SK-N-SH treated with all-trans-retinoic acid at 6 μM for 48 hours (cell line): ENCODE measurements at regions not wholly inside any gene's neighbourhood (a gene's known extent, or its start where the extent isn't known, plus 50 kb on each side); places are given as distances from the start of the nearest gene placed in this dataset.

Source experiments
- ATAC-seq: fragments of 200-7000 bp; cut with Tn5 transposase; 3 replicates; pipeline ENCODE4 v1.9.1; 2020; ENCODE audit warnings: mild to moderate bottlenecking, moderate library complexity
- BACH2 ChIP-seq: fragments of 250-450 bp; sonication (Bioruptor Pico); IDR thresholded peaks from 2 replicates; pipeline ENCODE4 v1.9.0; 2021; ENCODE audit warnings: mild to moderate bottlenecking, borderline replicate concordance
- CSDC2 ChIP-seq: fragments of 250-450 bp; sonication (Bioruptor Pico); IDR thresholded peaks from 2 replicates; pipeline ENCODE4 v1.5.0; 2020; ENCODE audit warnings: mild to moderate bottlenecking, moderate library complexity
- ESRRG ChIP-seq: fragments of 250-450 bp; sonication (Bioruptor Pico); IDR thresholded peaks from 2 replicates; pipeline ENCODE4 v1.6.1; 2021; ENCODE audit warnings: mild to moderate bottlenecking
- GLIS3 ChIP-seq: fragments of 250-450 bp; sonication (Bioruptor Pico); IDR thresholded peaks from 2 replicates; pipeline ENCODE4 v1.5.0; 2020; ENCODE audit warnings: mild to moderate bottlenecking, moderate library complexity
- ISL1 ChIP-seq: fragments of 250-450 bp; sonication (Bioruptor Pico); IDR thresholded peaks from 2 replicates; pipeline ENCODE4 v2.1.2; 2022; ENCODE audit warnings: mild to moderate bottlenecking, moderate library complexity
- OSR1 ChIP-seq: fragments of 250-450 bp; sonication (Bioruptor Pico); IDR thresholded peaks from 2 replicates; pipeline ENCODE4 v1.8.0; 2022; ENCODE audit warnings: moderate library complexity, mild to moderate bottlenecking, inconsistent platforms
- PPARA ChIP-seq: fragments of 250-450 bp; sonication (Bioruptor Pico); IDR thresholded peaks from 2 replicates; pipeline ENCODE4 v1.5.0; 2020; ENCODE audit warnings: mild to moderate bottlenecking, borderline replicate concordance
- RARB ChIP-seq: fragments of 250-450 bp; sonication (Bioruptor Pico); IDR thresholded peaks from 2 replicates; pipeline ENCODE4 v1.8.0; 2021; ENCODE audit warnings: mild to moderate bottlenecking, moderate library complexity
- TCF4 ChIP-seq: fragments of 250-450 bp; sonication (Bioruptor Pico); IDR thresholded peaks from 2 replicates; pipeline ENCODE4 v1.8.0; 2021; ENCODE audit warnings: mild to moderate bottlenecking, moderate library complexity, borderline replicate concordance
- TOX ChIP-seq: fragments of 250-450 bp; sonication (Bioruptor Pico); IDR thresholded peaks from 2 replicates; pipeline ENCODE4 v1.8.0; 2021; ENCODE audit warnings: mild to moderate bottlenecking, moderate library complexity, borderline replicate concordance
- ZC3H10 ChIP-seq: fragments of 250-450 bp; sonication (Bioruptor Pico); IDR thresholded peaks from 2 replicates; pipeline ENCODE4 v1.5.1; 2021; ENCODE audit warnings: mild to moderate bottlenecking, moderate library complexity
- ZFP30 ChIP-seq: fragments of 450-650 bp; formaldehyde crosslinking; IDR thresholded peaks from 2 replicates; pipeline ENCODE4 v1.5.0; 2022; ENCODE audit warnings: mild to moderate bottlenecking, moderate library complexity
- ZNF565 ChIP-seq: fragments of 450-650 bp; formaldehyde crosslinking; conservative IDR thresholded peaks from 2 replicates; pipeline ENCODE4 v1.5.0; 2020; ENCODE audit warnings: low read depth, mild to moderate bottlenecking, moderate library complexity
- ZNF70 ChIP-seq: fragments of 450-650 bp; formaldehyde crosslinking; IDR thresholded peaks from 2 replicates; pipeline ENCODE4 v1.5.0; 2020; ENCODE audit warnings: mild to moderate bottlenecking, moderate library complexity
- ZNF8 ChIP-seq: fragments of 450-650 bp; formaldehyde crosslinking; IDR thresholded peaks from 2 replicates; pipeline ENCODE4 v1.5.0; 2020; ENCODE audit warnings: mild to moderate bottlenecking, moderate library complexity
- TF ChIP-seq, protein P1 (sequence below): fragments of 250-450 bp; sonication (Bioruptor Pico); IDR thresholded peaks from 2 replicates; pipeline ENCODE4 v1.5.1; 2020; ENCODE audit warnings: low read depth, mild to moderate bottlenecking, moderate library complexity
- TF ChIP-seq, protein P2 (sequence below): fragments of 250-450 bp; sonication (Bioruptor Pico); IDR thresholded peaks from 2 replicates; pipeline ENCODE4 v1.5.1; 2021; ENCODE audit warnings: mild to moderate bottlenecking, moderate library complexity
- TF ChIP-seq, protein P3 (sequence below): fragments of 250-450 bp; sonication (Bioruptor Pico); IDR thresholded peaks from 2 replicates; pipeline ENCODE4 v1.8.0; 2021; ENCODE audit warnings: low read depth, mild to moderate bottlenecking, moderate library complexity, borderline replicate concordance
- TF ChIP-seq, protein P4 (sequence below): fragments of 250-450 bp; sonication (Bioruptor Pico); IDR thresholded peaks from 2 replicates; pipeline ENCODE4 v1.5.0; 2020; ENCODE audit warnings: mild to moderate bottlenecking, moderate library complexity
- TF ChIP-seq, protein P5 (sequence below): fragments of 250-450 bp; sonication (Bioruptor Pico); IDR thresholded peaks from 2 replicates; pipeline ENCODE4 v1.8.0; 2020; ENCODE audit warnings: mild to moderate bottlenecking, moderate library complexity, borderline replicate concordance

DNA sequence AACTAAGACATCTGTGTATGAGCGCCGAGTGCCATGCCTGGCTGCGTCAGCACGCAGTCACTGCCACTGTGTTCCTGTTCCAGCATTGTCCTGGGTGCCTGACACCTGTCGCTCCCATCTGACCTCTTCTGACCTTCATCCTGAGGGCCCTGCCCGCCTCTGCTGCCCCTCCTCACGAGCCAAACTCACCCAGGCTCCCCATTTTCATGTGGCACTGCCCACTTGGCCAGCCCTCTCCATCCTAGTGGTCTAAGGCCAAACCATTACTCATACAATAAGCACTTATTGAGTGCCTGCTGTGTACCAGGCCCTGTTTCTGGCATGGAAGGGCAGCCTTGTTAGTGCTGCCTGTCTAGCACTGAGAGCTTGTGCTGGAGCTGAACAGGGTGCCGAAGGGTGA, 77.2 kb upstream of the PCBD1 start:
- no peak for ATAC-seq
- no peak for TF ChIP-seq ZNF70 (CRISPR knock-in tag)
- no peak for TF ChIP-seq ISL1 (CRISPR knock-in tag)
- TF ChIP-seq PPARA = no peak
- TF ChIP-seq, protein P1, sequence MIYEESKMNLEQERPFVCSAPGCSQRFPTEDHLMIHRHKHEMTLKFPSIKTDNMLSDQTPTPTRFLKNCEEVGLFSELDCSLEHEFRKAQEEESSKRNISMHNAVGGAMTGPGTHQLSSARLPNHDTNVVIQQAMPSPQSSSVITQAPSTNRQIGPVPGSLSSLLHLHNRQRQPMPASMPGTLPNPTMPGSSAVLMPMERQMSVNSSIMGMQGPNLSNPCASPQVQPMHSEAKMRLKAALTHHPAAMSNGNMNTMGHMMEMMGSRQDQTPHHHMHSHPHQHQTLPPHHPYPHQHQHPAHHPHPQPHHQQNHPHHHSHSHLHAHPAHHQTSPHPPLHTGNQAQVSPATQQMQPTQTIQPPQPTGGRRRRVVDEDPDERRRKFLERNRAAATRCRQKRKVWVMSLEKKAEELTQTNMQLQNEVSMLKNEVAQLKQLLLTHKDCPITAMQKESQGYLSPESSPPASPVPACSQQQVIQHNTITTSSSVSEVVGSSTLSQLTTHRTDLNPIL (CRISPR knock-in tag) = no peak
- TF ChIP-seq OSR1 (CRISPR knock-in tag) = no peak
- TF ChIP-seq, protein P2, sequence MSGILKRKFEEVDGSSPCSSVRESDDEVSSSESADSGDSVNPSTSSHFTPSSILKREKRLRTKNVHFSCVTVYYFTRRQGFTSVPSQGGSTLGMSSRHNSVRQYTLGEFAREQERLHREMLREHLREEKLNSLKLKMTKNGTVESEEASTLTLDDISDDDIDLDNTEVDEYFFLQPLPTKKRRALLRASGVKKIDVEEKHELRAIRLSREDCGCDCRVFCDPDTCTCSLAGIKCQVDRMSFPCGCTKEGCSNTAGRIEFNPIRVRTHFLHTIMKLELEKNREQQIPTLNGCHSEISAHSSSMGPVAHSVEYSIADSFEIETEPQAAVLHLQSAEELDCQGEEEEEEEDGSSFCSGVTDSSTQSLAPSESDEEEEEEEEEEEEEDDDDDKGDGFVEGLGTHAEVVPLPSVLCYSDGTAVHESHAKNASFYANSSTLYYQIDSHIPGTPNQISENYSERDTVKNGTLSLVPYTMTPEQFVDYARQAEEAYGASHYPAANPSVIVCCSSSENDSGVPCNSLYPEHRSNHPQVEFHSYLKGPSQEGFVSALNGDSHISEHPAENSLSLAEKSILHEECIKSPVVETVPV = no peak
- TF ChIP-seq RARB = no peak
- no peak for TF ChIP-seq TOX
- TF ChIP-seq ZC3H10 (CRISPR knock-in tag) = no peak
- TF ChIP-seq, protein P3, sequence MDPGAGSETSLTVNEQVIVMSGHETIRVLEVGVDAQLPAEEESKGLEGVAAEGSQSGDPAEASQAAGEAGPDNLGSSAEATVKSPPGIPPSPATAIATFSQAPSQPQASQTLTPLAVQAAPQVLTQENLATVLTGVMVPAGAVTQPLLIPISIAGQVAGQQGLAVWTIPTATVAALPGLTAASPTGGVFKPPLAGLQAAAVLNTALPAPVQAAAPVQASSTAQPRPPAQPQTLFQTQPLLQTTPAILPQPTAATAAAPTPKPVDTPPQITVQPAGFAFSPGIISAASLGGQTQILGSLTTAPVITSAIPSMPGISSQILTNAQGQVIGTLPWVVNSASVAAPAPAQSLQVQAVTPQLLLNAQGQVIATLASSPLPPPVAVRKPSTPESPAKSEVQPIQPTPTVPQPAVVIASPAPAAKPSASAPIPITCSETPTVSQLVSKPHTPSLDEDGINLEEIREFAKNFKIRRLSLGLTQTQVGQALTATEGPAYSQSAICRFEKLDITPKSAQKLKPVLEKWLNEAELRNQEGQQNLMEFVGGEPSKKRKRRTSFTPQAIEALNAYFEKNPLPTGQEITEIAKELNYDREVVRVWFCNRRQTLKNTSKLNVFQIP (CRISPR knock-in tag) = no peak
- TF ChIP-seq, protein P4, sequence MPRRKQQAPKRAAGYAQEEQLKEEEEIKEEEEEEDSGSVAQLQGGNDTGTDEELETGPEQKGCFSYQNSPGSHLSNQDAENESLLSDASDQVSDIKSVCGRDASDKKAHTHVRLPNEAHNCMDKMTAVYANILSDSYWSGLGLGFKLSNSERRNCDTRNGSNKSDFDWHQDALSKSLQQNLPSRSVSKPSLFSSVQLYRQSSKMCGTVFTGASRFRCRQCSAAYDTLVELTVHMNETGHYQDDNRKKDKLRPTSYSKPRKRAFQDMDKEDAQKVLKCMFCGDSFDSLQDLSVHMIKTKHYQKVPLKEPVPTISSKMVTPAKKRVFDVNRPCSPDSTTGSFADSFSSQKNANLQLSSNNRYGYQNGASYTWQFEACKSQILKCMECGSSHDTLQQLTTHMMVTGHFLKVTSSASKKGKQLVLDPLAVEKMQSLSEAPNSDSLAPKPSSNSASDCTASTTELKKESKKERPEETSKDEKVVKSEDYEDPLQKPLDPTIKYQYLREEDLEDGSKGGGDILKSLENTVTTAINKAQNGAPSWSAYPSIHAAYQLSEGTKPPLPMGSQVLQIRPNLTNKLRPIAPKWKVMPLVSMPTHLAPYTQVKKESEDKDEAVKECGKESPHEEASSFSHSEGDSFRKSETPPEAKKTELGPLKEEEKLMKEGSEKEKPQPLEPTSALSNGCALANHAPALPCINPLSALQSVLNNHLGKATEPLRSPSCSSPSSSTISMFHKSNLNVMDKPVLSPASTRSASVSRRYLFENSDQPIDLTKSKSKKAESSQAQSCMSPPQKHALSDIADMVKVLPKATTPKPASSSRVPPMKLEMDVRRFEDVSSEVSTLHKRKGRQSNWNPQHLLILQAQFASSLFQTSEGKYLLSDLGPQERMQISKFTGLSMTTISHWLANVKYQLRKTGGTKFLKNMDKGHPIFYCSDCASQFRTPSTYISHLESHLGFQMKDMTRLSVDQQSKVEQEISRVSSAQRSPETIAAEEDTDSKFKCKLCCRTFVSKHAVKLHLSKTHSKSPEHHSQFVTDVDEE = no peak
- TF ChIP-seq ZNF8 (CRISPR knock-in tag) = no peak
- TF ChIP-seq TCF4 (CRISPR knock-in tag) = no peak
- TF ChIP-seq ESRRG = no peak
- no peak for TF ChIP-seq ZNF565
- TF ChIP-seq, protein P5, sequence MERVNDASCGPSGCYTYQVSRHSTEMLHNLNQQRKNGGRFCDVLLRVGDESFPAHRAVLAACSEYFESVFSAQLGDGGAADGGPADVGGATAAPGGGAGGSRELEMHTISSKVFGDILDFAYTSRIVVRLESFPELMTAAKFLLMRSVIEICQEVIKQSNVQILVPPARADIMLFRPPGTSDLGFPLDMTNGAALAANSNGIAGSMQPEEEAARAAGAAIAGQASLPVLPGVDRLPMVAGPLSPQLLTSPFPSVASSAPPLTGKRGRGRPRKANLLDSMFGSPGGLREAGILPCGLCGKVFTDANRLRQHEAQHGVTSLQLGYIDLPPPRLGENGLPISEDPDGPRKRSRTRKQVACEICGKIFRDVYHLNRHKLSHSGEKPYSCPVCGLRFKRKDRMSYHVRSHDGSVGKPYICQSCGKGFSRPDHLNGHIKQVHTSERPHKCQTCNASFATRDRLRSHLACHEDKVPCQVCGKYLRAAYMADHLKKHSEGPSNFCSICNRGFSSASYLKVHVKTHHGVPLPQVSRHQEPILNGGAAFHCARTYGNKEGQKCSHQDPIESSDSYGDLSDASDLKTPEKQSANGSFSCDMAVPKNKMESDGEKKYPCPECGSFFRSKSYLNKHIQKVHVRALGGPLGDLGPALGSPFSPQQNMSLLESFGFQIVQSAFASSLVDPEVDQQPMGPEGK (CRISPR knock-in tag) = no peak
- TF ChIP-seq CSDC2 (CRISPR knock-in tag) = no peak
- TF ChIP-seq BACH2 (CRISPR knock-in tag) = no peak
- TF ChIP-seq GLIS3 (CRISPR knock-in tag) = no peak
- TF ChIP-seq ZFP30 = no peak
- TF ChIP-seq, all 23 proteins: peak for 0

DNA sequence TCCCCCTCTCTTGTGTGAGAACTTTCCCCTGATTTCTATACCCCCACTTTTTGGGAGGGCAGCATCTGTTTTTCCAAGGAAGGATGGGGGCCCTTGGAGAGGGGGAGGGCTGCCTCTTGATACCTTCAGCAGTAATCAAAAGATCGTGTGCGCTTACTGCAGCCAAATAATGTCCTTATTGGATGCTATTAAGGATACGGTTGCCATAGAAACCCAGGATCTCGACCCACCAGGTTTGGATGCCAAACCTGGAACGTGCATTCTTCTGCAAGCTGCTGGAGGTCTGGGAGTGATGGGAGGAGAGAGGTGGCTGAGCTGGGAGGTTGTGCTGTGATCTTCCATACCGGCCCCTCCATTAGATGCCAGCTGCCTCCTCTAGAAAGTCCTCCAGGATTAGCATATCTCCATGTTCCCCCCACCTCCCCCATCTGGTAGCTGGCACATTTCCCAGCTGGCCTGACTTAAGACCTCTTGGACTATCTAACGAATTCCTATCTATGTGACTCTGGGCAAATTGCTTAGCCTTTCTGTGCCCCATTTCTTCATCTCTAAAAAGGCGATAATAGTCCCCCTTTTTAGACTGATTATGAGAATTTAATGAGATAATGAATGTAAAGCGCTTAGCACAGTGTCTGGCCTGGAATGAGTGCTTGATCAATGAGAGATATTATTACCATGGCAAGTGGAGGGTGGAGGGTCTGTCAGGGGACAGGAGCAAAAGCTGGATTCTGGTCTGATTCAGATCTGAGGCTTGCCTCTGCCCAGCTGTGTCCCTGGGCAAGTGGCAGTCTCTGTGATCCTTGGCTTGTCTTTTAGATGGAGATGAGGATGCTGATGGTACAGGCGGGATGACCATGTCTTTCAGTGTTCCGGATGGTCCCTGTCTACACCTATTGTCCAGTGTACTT, 78.5 kb upstream of the PCBD1 start:
- TF ChIP-seq TCF4 (CRISPR knock-in tag) (no peak), ZNF70 (CRISPR knock-in tag) (no peak), ESRRG (no peak), ZNF565 (no peak)
- ATAC-seq = no peak
